ENCODE measurements at regions not wholly inside any gene's neighbourhood (a gene's known extent, or its start where the extent isn't known, plus 50 kb on each side); places are given as distances from the start of the nearest gene placed in this dataset.

DNA sequence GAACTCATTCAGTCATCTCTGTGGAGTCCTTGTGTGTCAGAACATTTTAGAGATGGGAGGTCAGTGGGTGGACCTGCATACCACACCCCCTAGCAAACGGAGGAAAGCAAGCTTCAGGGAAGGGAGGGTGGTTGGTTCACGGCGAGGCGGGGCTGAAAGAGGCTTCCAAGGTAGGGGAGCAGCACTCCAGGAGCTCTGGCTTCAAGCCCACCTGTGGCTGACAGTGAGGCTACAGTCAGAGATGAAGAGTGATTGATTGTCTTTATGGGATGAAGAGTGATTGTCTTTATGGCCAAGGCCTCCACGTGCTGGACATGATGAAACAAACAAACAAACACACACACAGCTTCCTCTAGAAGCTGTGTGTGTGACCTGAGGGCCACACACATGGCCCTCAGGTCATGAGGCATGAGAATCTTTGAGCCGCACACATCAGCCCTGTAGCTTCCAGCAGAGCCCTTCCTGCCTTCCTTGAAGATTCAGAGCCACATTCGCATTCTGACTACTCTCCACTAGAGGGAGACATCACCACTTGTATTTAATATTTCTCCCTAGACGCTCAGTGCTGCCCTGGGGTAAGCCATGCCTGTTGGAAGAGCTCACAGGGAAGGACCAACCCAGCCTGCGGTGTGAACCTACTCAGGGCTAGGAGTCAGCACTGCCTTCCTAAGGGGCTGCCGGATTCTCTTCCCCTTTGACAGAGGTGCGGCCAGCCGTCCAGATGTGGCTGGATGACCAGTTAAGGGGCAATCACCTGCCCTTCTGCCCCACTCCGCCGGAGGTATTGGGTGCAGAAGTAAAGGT, 54.4 kb upstream of the KCNA1 start:
- TF ChIP-seq, protein P1, sequence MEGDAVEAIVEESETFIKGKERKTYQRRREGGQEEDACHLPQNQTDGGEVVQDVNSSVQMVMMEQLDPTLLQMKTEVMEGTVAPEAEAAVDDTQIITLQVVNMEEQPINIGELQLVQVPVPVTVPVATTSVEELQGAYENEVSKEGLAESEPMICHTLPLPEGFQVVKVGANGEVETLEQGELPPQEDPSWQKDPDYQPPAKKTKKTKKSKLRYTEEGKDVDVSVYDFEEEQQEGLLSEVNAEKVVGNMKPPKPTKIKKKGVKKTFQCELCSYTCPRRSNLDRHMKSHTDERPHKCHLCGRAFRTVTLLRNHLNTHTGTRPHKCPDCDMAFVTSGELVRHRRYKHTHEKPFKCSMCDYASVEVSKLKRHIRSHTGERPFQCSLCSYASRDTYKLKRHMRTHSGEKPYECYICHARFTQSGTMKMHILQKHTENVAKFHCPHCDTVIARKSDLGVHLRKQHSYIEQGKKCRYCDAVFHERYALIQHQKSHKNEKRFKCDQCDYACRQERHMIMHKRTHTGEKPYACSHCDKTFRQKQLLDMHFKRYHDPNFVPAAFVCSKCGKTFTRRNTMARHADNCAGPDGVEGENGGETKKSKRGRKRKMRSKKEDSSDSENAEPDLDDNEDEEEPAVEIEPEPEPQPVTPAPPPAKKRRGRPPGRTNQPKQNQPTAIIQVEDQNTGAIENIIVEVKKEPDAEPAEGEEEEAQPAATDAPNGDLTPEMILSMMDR (IDR thresholded peaks at IDR 0.05) = no peak
- TF ChIP-seq POLR2A (IDR thresholded peaks at IDR 0.05) = no peak
